ENCODE measurements at regions not wholly inside any gene's neighbourhood (a gene's known extent, or its start where the extent isn't known, plus 50 kb on each side); places are given as distances from the start of the nearest gene placed in this dataset.

GRCh38 chr22:49547751-49548239 is 279.9 kb downstream of the BRD1 start:
- DNase-seq (ENCODE audit: low read depth): no peak

- no peak for DNase-seq (ENCODE audit: low read depth)
Measured at GRCh38 chr22:49546811-49547585, 280.7 kb downstream of the BRD1 start.

- DNase-seq (ENCODE audit: low read depth): no peak
Measured at GRCh38 chr22:49545606-49546005, 282.1 kb downstream of the BRD1 start.

- no peak for DNase-seq (ENCODE audit: low read depth)
Measured at GRCh38 chr22:49544286-49544685, 283.4 kb downstream of the BRD1 start.

- DNase-seq (ENCODE audit: low read depth): no peak
Measured at GRCh38 chr22:49543876-49544275, 283.8 kb downstream of the BRD1 start.

DNA sequence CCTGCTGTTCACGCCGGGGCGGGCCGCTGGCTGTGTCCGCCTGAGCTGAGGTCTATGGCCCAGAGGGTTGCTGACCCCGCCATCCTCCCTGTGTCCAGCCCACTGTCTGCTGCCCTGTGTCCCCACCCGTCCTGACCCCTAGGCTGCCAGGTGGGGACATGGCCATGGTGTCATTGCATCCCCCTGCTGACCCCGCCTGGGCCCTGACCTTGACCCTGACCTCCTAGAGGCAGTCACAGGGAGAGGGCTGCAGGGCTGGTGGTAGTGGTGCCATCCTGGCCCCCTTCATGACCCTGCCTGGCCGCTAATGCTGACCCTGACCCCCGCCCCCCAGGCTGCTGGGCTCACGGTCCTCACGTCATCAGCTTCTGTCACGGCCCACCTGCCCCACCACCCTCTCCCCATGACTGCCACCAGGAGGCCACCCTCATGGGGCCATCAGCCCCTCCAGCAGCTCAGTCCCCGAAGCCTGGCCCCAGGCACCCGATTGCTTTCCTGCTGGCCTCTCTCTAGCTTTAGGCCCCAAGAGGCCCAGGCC is 285.9 kb downstream of the BRD1 start:
- no peak for DNase-seq (ENCODE audit: low read depth)

DNA sequence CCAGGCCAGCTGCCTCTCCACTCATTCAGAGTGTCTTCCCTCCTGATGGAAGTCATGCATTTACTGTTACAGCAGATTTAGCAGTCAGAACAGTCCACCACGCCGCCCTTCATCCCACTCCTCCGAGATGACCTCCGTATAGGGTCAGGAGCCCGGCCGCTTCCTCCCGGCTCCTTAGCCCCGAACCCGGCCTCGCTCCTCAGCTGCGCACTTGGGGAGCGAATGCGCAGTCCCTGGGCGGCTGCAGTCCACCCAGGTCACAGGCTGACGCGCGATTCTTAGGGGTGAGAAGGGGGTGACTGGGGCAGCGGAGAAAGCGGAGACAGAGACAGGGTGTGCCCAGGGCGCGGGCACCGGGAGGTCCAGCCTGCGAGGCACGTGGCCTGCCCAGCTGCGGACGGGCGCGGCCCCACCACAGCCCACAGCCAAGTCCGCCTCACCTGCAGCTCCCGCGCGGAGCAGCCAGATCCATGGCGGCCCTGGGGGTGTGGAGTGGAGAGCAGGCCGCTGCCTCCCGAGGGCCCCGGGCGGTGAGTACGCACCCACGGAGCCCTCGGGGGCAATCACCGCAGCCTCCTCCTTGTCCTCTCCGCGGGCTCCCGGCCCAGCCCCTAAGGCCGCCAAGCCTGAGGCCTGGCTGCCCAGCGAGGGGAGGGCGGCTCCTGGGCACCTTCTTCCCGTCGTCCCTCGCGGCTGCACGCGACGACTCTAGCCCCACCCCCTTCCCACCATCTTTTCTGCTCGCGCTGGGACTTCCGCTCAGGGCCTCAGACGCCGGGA is 286.6 kb downstream of the BRD1 start:
- DNase-seq (ENCODE audit: low read depth): no peak

DNA sequence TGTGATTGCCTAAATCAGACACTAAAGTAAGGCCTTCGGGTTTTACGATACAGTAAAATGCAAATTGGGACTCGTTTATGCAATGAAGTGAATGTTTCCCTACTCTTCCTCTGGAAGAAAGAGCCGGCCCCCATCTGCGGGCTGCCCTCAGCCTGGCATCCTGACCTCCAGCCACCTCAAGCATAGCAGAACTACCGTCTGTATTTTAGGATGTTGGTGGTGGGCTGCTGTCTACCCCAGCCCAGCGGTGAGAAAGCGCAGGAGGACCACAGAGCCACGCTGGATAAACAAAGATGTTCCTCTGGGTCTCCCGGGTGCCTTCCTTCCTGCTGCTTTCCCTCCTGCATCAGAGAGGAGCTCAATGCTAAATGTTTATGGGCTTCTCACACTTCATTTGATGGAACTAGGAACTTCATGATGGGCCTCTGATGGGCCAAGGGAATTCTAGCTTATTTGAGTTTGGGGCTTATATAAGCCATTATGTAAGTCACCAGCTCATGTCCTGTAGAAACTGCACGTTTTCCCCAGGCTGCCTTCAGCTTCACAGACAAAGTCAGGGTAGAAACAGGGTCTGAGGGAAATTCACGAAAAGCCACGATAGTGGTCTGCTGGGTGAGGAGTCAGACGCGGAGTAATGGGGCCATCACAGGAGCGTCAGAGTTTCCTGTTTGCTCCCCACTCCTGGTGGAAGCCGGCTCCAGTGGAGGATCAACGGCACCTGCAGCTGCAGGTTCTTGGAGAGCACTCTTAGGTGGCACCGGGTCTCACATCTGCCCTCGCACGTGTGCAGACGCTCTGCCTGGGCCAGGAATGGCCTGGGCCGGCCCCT is 287.4 kb downstream of the BRD1 start:
- DNase-seq (ENCODE audit: low read depth): no peak

DNA sequence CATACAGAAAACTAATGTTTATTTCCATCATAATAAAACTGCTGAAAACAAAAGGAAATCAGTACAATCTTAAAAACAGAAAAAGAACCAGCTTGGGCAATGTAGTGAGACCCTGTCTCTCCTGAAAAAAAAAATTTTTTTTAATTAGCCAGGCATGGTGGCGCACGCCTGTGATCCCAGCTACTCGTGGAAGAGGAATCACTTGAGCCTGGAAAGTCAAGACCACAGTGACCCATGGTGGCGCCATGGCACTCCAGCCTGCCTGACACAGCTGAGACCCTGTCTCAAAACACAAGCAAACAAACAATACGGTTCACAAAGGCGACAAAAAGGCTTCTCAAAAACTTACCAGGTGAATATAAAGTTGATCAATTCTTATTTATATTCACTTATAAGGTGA is 289.7 kb downstream of the BRD1 start:
- DNase-seq (ENCODE audit: low read depth): no peak

GRCh38 chr22:49536571-49537131 is 291.0 kb downstream of the BRD1 start:
- no peak for DNase-seq (ENCODE audit: low read depth)

DNA sequence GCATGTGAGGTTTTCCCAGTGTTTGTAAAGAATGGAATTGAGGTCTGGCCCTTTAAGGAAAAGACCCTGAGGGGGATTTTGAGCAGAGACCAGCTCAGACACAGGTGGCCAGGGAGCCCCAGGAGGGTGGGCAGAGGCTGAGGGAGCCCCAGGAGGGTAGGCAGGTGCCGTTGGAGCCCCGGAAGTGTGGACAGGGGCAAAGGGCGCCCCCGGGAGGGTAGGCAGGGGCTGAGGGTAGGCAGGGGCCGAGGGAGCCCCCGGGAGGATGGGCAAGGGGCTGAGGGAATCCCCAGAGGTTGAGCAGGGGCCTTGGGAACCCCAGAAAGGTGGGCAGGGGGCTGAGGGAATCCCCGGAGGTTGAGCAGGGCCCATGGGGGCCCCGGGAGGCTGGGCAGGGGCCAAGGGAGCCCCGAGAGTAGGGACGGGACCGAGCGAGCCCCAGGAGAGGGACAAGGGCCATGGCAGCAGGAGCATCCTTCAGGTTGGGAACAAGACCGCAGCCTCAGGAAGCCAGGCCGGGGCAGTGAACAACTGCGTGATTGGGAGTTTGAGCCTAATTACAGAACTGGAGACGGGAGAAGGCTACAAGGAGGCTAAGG is 292.0 kb downstream of the BRD1 start:
- DNase-seq (ENCODE audit: low read depth): no peak

DNA sequence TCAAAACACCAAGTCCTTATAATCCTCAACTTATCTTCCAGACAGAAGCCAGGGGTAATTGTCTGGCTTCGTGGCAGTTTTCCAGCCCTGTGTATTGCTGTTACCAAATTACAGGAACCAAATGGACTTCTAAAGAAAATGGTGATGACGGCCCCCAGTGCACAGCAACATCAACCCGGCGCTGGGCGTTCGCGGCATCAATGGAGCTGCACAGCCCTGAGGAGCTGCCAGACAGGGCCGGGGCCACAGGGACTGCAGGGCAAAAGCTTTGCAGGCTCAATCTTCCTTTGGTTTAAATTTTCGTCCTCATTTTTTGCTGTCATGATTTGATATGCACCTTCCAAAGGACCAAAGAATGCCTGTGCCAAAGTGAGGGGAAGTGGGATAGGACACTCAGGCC is 292.5 kb downstream of the BRD1 start:
- DNase-seq (ENCODE audit: low read depth): no peak

DNA sequence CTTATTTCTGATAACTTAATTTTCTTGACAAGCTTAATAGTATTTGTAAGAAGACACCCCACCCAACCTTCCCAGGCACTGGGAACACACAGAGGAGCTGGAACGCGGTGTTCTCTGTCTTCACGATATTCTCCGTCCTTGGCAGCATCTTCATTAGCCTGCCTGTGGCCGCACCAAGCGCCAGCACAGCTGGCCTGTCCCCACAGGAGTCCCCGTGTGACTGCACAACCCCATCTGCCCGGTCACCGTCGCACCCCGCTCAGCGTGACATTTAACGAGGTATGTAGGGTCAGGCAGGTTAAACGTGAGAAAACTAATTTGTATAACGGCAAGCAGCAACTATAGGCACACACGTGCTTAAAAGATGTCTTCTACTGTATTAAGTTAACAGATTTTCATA is 293.3 kb downstream of the BRD1 start:
- no peak for DNase-seq (ENCODE audit: low read depth)

DNA sequence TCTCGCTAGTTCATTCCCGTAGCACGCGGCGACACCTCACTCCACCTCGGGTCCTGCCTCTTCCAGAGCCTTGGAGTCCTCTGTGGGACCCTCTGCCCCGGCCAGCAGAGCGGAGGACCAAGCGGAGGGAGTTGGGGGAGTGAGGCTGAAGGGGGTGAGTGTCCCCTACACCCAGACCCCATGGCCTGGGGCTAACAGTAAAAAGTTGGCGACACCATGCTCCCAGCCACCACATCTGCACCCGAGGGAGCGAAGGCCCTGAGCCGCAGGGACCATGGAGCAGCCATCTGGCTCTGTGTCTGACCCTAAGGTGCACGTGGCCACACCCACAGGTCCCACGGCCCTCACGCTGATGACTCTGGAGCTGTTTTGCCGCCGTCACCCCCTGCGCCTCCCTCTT is 293.8 kb downstream of the BRD1 start:
- no peak for DNase-seq (ENCODE audit: low read depth)

DNA sequence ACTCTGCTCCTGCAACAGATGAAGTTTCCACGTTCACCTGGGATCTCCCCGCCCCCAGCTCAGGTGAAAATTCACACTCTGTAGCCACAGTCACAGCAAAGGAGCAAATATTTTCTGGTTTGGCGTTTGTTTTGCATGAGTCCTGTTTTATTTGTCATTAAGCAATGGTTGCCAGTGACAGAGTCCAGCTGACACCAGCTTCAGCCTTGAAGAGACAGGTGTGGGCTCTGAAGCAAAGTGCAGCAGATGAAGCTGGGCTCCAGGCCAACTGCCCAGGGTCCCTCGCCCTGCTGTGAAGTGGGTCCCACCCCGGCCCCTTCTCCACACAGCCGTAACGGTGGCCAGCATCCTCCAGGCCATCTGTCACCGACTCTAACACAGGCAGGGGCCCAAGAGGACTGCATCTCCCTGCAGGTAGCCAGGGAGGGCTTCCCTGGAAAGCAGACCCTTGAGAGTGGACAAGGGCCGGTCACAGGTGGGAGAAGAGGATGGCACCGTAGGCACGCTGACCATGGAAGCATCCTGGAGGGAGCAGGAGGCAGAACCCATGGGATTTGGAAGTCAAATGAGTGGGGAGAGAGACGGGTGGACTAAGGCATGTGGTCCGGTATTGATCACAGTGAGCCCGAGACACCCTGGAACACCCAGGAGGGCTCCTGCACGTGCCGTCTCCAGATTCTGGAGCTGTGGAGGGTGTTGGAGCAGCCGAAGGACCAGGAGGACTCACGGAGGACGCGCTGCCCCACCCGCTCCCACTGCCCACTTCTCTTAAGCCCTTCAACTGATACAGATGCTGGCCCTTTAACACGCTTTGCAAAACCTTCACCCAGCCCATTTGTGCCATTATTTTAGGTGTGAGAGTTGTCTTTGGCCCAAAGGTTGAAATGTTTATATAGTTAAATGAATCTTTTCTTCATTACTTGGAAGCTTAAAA is 294.5 kb downstream of the BRD1 start:
- DNase-seq (ENCODE audit: low read depth): no peak

GRCh38 chr22:49531368-49531791 is 296.3 kb downstream of the BRD1 start:
- no peak for DNase-seq (ENCODE audit: low read depth)

- DNase-seq (ENCODE audit: low read depth): no peak
Measured at GRCh38 chr22:49530671-49531367, 296.9 kb downstream of the BRD1 start.

DNA sequence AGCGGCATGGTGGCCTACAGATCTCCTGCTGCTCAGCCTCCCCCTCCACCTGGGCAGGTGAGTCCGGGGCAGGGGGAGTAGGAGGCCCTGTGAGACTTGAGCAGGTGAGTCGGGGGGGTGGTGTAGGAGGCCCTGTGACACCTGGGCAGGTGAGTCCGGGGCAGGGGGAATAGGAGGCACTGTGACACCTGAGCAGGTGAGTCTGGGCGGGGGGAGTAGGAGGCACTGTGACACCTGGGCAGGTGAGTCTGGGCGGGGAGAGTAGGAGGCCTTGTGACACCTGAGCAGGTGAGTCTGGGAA is 299.3 kb downstream of the BRD1 start:
- DNase-seq (ENCODE audit: low read depth): no peak

GRCh38 chr22:49527611-49528419 is 299.9 kb downstream of the BRD1 start:
- no peak for DNase-seq (ENCODE audit: low read depth)

Data from non-pigmented ciliary epithelial cell (primary cell).